ENCODE measurements at regions not wholly inside any gene's neighbourhood (a gene's known extent, or its start where the extent isn't known, plus 50 kb on each side); places are given as distances from the start of the nearest gene placed in this dataset.

GRCh38 chr13:61136515-61136914 is 279.1 kb downstream of the PCDH20 start (continued):
- TF ChIP-seq E2F4 (CRISPR knock-in tag; IDR thresholded peaks at IDR 0.05; ENCODE audit: borderline replicate concordance, low read depth): no peak

GRCh38 chr13:61136093-61136492 is 279.6 kb downstream of the PCDH20 start:
- Mint-ChIP-seq H3K36me3 (no peaks in the 10 kb centered on the region), H3K4me1 (peaks cover 4% of the 10 kb centered on the region), H3K27ac (no peak overlapping the region), H3K27me3 (ENCODE audit: low read depth) (no peaks in the 10 kb centered on the region), H3K9me3 (peaks cover 5% of the 10 kb centered on the region; the same call in 1 of the 2 replicates), H3K4me3 (no peak overlapping the region)
- ChIA-PET POLR2A (no interaction called here), CTCF (no interaction called here)
- TF ChIP-seq PREB (CRISPR knock-in tag; IDR thresholded peaks at IDR 0.05; ENCODE audit: borderline replicate concordance) (no peak), FOXJ3 (CRISPR knock-in tag; IDR thresholded peaks at IDR 0.05; ENCODE audit: borderline replicate concordance) (no peak), ZNF281 (CRISPR knock-in tag; IDR thresholded peaks at IDR 0.05) (no peak), ETV6 (CRISPR knock-in tag; IDR thresholded peaks at IDR 0.05) (no peak)
- DNase-seq (ENCODE audit: low spot score): no peak
- no peak for ATAC-seq

GRCh38 chr13:61135583-61135982 is 280.1 kb downstream of the PCDH20 start:
- CTCF ChIA-PET: no interaction called here
- H3K27me3 Mint-ChIP-seq (ENCODE audit: low read depth): no peaks in the 10 kb centered on the region
- POLR2A ChIA-PET: no interaction called here
- no peaks in the 10 kb centered on the region for H3K36me3 Mint-ChIP-seq
- ATAC-seq (no peak), DNase-seq (ENCODE audit: low spot score) (no peak)
- no peak overlapping the region for H3K4me3 Mint-ChIP-seq
- no peak overlapping the region for H3K27ac Mint-ChIP-seq
- peaks cover 4% of the 10 kb centered on the region for H3K4me1 Mint-ChIP-seq
- TF ChIP-seq ETV6 (CRISPR knock-in tag; IDR thresholded peaks at IDR 0.05) (no peak), ZSCAN18 (CRISPR knock-in tag; IDR thresholded peaks at IDR 0.05) (no peak), JAZF1 (CRISPR knock-in tag; IDR thresholded peaks at IDR 0.05) (no peak), ELF4 (CRISPR knock-in tag; IDR thresholded peaks at IDR 0.05; ENCODE audit: low read depth) (no peak), ATF3 (CRISPR knock-in tag; conservative IDR thresholded peaks at IDR 0.05) (no peak), ZNF219 (CRISPR knock-in tag; IDR thresholded peaks at IDR 0.05; ENCODE audit: borderline replicate concordance) (no peak), ATF6 (CRISPR knock-in tag; IDR thresholded peaks at IDR 0.05) (no peak), GRHL2 (CRISPR knock-in tag; IDR thresholded peaks at IDR 0.05; ENCODE audit: insufficient replicate concordance, severe bottlenecking) (no peak), SOX15 (CRISPR knock-in tag; IDR thresholded peaks at IDR 0.05) (no peak), CREB1 (CRISPR knock-in tag; IDR thresholded peaks at IDR 0.05) (no peak), NR2C2 (CRISPR knock-in tag; IDR thresholded peaks at IDR 0.05) (no peak), RELA (CRISPR knock-in tag; IDR thresholded peaks at IDR 0.05; ENCODE audit: borderline replicate concordance) (no peak)
- H3K9me3 Mint-ChIP-seq: peaks cover 5% of the 10 kb centered on the region; the same call in 1 of the 2 replicates

Data from WTC11 (cell line).